ENCODE measurements at regions not wholly inside any gene's neighbourhood (a gene's known extent, or its start where the extent isn't known, plus 50 kb on each side); places are given as distances from the start of the nearest gene placed in this dataset.

- TF ChIP-seq, protein P1, sequence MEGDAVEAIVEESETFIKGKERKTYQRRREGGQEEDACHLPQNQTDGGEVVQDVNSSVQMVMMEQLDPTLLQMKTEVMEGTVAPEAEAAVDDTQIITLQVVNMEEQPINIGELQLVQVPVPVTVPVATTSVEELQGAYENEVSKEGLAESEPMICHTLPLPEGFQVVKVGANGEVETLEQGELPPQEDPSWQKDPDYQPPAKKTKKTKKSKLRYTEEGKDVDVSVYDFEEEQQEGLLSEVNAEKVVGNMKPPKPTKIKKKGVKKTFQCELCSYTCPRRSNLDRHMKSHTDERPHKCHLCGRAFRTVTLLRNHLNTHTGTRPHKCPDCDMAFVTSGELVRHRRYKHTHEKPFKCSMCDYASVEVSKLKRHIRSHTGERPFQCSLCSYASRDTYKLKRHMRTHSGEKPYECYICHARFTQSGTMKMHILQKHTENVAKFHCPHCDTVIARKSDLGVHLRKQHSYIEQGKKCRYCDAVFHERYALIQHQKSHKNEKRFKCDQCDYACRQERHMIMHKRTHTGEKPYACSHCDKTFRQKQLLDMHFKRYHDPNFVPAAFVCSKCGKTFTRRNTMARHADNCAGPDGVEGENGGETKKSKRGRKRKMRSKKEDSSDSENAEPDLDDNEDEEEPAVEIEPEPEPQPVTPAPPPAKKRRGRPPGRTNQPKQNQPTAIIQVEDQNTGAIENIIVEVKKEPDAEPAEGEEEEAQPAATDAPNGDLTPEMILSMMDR (IDR thresholded peaks at IDR 0.05), result no peak
- TF ChIP-seq POLR2A (IDR thresholded peaks at IDR 0.05) (no peak), POLR2AphosphoS5 (IDR thresholded peaks at IDR 0.05) (no peak)
Measured at GRCh38 chr3:161821591-161821990, 325.0 kb downstream of the OTOL1 start.
